ENCODE measurements at regions not wholly inside any gene's neighbourhood (a gene's known extent, or its start where the extent isn't known, plus 50 kb on each side); places are given as distances from the start of the nearest gene placed in this dataset.

- no peaks in the 10 kb centered on the region for H3K36me3 ChIP-seq
- H3K9me3 ChIP-seq = no peaks in the 10 kb centered on the region
- no peak overlapping the region for H3K27ac ChIP-seq
- H3K27me3 ChIP-seq = no peaks in the 10 kb centered on the region
- no peaks in the 10 kb centered on the region for H3K4me1 ChIP-seq
- DNase-seq = no peak
- TF ChIP-seq POLR2A (IDR thresholded peaks at IDR 0.05) = no peak
- no peak for TF ChIP-seq CTCF (IDR thresholded peaks at IDR 0.05)
- H3K4me3 ChIP-seq = no peak overlapping the region
Measured at GRCh38 chr3:107247116-107247515, 130.1 kb upstream of the CCDC54 start.

GRCh38 chr3:107249132-107249531 lies 128.1 kb upstream of the CCDC54 start:
- Histone ChIP-seq H3K36me3 (no peaks in the 10 kb centered on the region), H3K4me1 (no peaks in the 10 kb centered on the region), H3K9me3 (no peaks in the 10 kb centered on the region), H3K27ac (no peak overlapping the region), H3K4me3 (no peak overlapping the region), H3K27me3 (no peaks in the 10 kb centered on the region)
- TF ChIP-seq POLR2A (IDR thresholded peaks at IDR 0.05) = no peak
- no peak for DNase-seq

GRCh38 chr3:107250221-107250620 lies 127.0 kb upstream of the CCDC54 start:
- H3K4me1 ChIP-seq = no peaks in the 10 kb centered on the region
- no peaks in the 10 kb centered on the region for H3K27me3 ChIP-seq
- H3K36me3 ChIP-seq = no peaks in the 10 kb centered on the region
- no peak overlapping the region for H3K27ac ChIP-seq
- H3K4me3 ChIP-seq = no peak overlapping the region
- DNase-seq = no peak
- TF ChIP-seq CTCF (IDR thresholded peaks at IDR 0.05) (no peak), POLR2A (IDR thresholded peaks at IDR 0.05) (no peak)
- H3K9me3 ChIP-seq = no peaks in the 10 kb centered on the region

- H3K27me3 ChIP-seq = no peaks in the 10 kb centered on the region
- no peaks in the 10 kb centered on the region for H3K9me3 ChIP-seq
- H3K4me1 ChIP-seq = no peaks in the 10 kb centered on the region
- H3K27ac ChIP-seq = no peak overlapping the region
- H3K4me3 ChIP-seq = no peak overlapping the region
- H3K36me3 ChIP-seq = no peaks in the 10 kb centered on the region
- no peak for DNase-seq
- TF ChIP-seq CTCF (IDR thresholded peaks at IDR 0.05) = no peak
- no peak for TF ChIP-seq POLR2A (IDR thresholded peaks at IDR 0.05)
Measured at GRCh38 chr3:107251819-107252218, 125.4 kb upstream of the CCDC54 start.

GRCh38 chr3:107256963-107257362 lies 120.3 kb upstream of the CCDC54 start:
- H3K36me3 ChIP-seq = no peaks in the 10 kb centered on the region
- H3K9me3 ChIP-seq = no peaks in the 10 kb centered on the region
- H3K4me1 ChIP-seq = no peaks in the 10 kb centered on the region
- no peak overlapping the region for H3K4me3 ChIP-seq
- no peak overlapping the region for H3K27ac ChIP-seq
- H3K27me3 ChIP-seq = no peaks in the 10 kb centered on the region
- TF ChIP-seq CTCF (IDR thresholded peaks at IDR 0.05) (no peak), POLR2A (IDR thresholded peaks at IDR 0.05) (no peak)
- no peak for DNase-seq

- no peak overlapping the region for H3K27ac ChIP-seq
- no peak for DNase-seq
- H3K4me3 ChIP-seq = no peak overlapping the region
- no peak for TF ChIP-seq CTCF (IDR thresholded peaks at IDR 0.05)
- TF ChIP-seq POLR2A (IDR thresholded peaks at IDR 0.05) = no peak
- H3K27me3 ChIP-seq = no peaks in the 10 kb centered on the region
- no peaks in the 10 kb centered on the region for H3K36me3 ChIP-seq
- no peaks in the 10 kb centered on the region for H3K9me3 ChIP-seq
- no peaks in the 10 kb centered on the region for H3K4me1 ChIP-seq
Measured at GRCh38 chr3:107258300-107258699, 118.9 kb upstream of the CCDC54 start.

Measured in Peyer's patch (tissue), 4 donors.